ENCODE measurements at regions not wholly inside any gene's neighbourhood (a gene's known extent, or its start where the extent isn't known, plus 50 kb on each side); places are given as distances from the start of the nearest gene placed in this dataset.
"Not testable (repeated sequence)": the region's sequence is repeated elsewhere in the genome, so short reads cannot be mapped to it uniquely, and the experiment has no call there.

- TF ChIP-seq POLR2AphosphoS5 (IDR thresholded peaks at IDR 0.05; ENCODE audit: low read depth, low read length) (no peak), POLR2A (IDR thresholded peaks at IDR 0.05; ENCODE audit: low read depth, low read length) (no peak), TAF1 (IDR thresholded peaks at IDR 0.05; ENCODE audit: borderline replicate concordance, low read depth, low read length) (no peak)
- DNase-seq (ENCODE audit: insufficient read length) (peak; percentile 1), FAIRE-seq (peak; percentile 53)
These were observed 119.9 kb downstream of the FASLG start for GRCh38 chr1:172778456-172779455.

GRCh38 chr1:172779491-172779890 is 120.6 kb downstream of the FASLG start:
- TF ChIP-seq TAF1 (IDR thresholded peaks at IDR 0.05; ENCODE audit: borderline replicate concordance, low read depth, low read length) (no peak), POLR2A (IDR thresholded peaks at IDR 0.05; ENCODE audit: low read depth, low read length) (no peak), POLR2AphosphoS5 (IDR thresholded peaks at IDR 0.05; ENCODE audit: low read depth, low read length) (no peak)
- FAIRE-seq (peak; percentile 70), DNase-seq (ENCODE audit: insufficient read length) (no peak)

- no peak for TF ChIP-seq TAF1 (IDR thresholded peaks at IDR 0.05; ENCODE audit: borderline replicate concordance, low read depth, low read length)
- no peak for TF ChIP-seq POLR2AphosphoS5 (IDR thresholded peaks at IDR 0.05; ENCODE audit: low read depth, low read length)
- TF ChIP-seq POLR2A (IDR thresholded peaks at IDR 0.05; ENCODE audit: low read depth, low read length): no peak
- FAIRE-seq (peak; percentile 33), DNase-seq (ENCODE audit: insufficient read length) (no peak)
These were observed 122.7 kb downstream of the FASLG start for GRCh38 chr1:172781513-172782140.

DNA sequence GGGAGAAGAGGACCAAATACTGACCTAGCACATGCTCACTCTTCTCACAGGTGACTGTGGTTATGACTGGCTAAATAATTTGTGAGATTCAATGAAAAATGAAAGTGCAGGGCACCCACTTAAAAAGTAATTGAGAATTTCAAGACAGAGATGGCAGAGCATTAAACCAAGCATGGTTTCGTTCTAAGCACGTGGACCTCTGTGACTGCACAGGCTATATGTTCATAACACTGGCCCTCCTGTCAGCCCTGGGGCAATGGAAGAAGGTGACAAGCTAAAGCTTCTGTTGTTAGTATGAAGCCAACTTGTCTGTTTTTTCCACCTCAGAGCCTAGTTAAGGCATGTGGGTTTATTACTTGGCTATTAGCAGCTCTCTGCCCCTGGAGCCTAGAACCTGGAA is 130.9 kb downstream of the FASLG start:
- FAIRE-seq (no peak), DNase-seq (ENCODE audit: insufficient read length) (no peak)
- TF ChIP-seq TAF1 (IDR thresholded peaks at IDR 0.05; ENCODE audit: borderline replicate concordance, low read depth, low read length) (no peak), POLR2AphosphoS5 (IDR thresholded peaks at IDR 0.05; ENCODE audit: low read depth, low read length) (no peak), POLR2A (IDR thresholded peaks at IDR 0.05; ENCODE audit: low read depth, low read length) (no peak)

DNA sequence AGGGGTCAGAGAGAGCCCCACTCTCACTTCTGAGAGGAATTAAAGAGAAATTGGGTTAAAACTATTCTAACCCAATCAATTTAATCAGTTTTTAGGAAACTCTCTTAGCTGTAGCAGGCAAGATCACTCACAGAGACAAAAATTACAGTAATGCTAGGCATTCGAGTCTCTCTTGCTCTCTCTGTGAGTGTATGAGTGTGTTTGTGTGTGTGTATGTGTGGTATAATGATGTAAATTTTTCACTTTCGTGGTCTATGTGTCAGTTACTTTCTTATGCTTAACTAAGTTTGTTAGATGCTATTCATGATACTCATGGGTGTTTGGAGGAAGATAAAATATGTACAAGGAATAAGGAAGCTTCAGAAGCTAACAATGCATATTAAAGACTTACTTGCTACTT is 131.3 kb downstream of the FASLG start:
- TF ChIP-seq POLR2A (IDR thresholded peaks at IDR 0.05; ENCODE audit: low read depth, low read length) (no peak), POLR2AphosphoS5 (IDR thresholded peaks at IDR 0.05; ENCODE audit: low read depth, low read length) (no peak), TAF1 (IDR thresholded peaks at IDR 0.05; ENCODE audit: borderline replicate concordance, low read depth, low read length) (no peak)
- DNase-seq (ENCODE audit: insufficient read length) (no peak), FAIRE-seq (no peak)

- DNase-seq (ENCODE audit: insufficient read length) (no peak), FAIRE-seq (no peak)
- TF ChIP-seq TAF1 (IDR thresholded peaks at IDR 0.05; ENCODE audit: borderline replicate concordance, low read depth, low read length) (no peak), POLR2AphosphoS5 (IDR thresholded peaks at IDR 0.05; ENCODE audit: low read depth, low read length) (no peak), POLR2A (IDR thresholded peaks at IDR 0.05; ENCODE audit: low read depth, low read length) (no peak)
These were observed 134.9 kb downstream of the FASLG start for GRCh38 chr1:172793823-172794222.

- DNase-seq (ENCODE audit: insufficient read length) (no peak), FAIRE-seq (no peak)
- TF ChIP-seq POLR2A (IDR thresholded peaks at IDR 0.05; ENCODE audit: low read depth, low read length) (no peak), TAF1 (IDR thresholded peaks at IDR 0.05; ENCODE audit: borderline replicate concordance, low read depth, low read length) (no peak), POLR2AphosphoS5 (IDR thresholded peaks at IDR 0.05; ENCODE audit: low read depth, low read length) (no peak)
These were observed 136.8 kb downstream of the FASLG start for GRCh38 chr1:172795741-172796140.

DNA sequence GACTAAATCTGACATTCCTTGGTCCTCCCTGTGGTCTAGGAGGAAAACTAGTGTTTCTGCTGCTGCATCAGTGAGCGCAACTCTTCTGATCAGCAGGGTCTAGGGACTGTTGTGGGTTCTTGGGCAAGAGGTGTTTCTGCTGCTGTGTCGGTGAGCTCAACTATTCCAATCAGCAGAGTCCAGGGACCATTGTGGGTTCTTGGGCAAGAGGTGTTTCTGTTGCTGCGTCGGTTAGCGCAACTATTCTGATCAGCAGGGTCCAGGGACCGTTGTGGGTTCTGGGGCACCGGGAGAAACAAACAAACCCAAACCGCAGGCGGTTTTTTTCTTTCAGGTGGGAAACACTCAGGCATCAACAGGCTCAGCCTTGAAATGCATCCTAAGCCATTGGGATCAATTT is 140.9 kb downstream of the FASLG start:
- not testable (repeated sequence) for FAIRE-seq; DNase-seq (ENCODE audit: insufficient read length)

DNA sequence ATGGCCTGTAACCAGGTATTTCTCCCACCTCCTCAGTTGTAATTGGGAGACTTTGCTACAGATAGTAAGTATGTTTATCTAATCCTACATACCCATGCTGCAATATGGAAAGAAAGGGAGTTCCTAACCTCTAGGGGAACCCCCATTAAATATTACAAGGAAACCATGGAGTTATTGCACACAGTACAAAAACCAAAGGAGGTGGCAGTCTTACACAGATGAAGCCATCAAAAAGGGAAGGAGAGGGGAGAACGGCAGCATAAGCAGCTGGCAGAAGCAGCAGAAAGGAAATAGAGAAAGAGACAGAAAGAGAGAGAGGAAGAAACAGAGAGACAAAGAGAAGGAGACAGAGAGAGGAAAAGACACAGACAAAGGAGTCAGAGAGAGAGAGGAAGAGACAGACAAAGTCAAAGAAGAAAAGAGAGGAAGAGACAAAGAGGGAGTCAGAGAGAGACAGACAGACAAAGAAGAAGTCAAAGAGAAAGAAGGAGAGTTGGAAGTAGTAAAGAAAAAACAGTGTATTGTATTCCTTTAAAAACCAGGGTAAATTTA is 142.9 kb downstream of the FASLG start:
- DNase-seq (ENCODE audit: insufficient read length) (no peak), FAIRE-seq (no peak)
- TF ChIP-seq POLR2A (IDR thresholded peaks at IDR 0.05; ENCODE audit: low read depth, low read length) (no peak), POLR2AphosphoS5 (IDR thresholded peaks at IDR 0.05; ENCODE audit: low read depth, low read length) (no peak), TAF1 (IDR thresholded peaks at IDR 0.05; ENCODE audit: borderline replicate concordance, low read depth, low read length) (no peak)

- DNase-seq (ENCODE audit: insufficient read length): no peak
- no peak for TF ChIP-seq POLR2A (IDR thresholded peaks at IDR 0.05; ENCODE audit: low read depth, low read length)
- TF ChIP-seq TAF1 (IDR thresholded peaks at IDR 0.05; ENCODE audit: borderline replicate concordance, low read depth, low read length): no peak
- no peak for TF ChIP-seq POLR2AphosphoS5 (IDR thresholded peaks at IDR 0.05; ENCODE audit: low read depth, low read length)
- no peak for FAIRE-seq
These were observed 150.8 kb downstream of the FASLG start for GRCh38 chr1:172809750-172810149.

DNA sequence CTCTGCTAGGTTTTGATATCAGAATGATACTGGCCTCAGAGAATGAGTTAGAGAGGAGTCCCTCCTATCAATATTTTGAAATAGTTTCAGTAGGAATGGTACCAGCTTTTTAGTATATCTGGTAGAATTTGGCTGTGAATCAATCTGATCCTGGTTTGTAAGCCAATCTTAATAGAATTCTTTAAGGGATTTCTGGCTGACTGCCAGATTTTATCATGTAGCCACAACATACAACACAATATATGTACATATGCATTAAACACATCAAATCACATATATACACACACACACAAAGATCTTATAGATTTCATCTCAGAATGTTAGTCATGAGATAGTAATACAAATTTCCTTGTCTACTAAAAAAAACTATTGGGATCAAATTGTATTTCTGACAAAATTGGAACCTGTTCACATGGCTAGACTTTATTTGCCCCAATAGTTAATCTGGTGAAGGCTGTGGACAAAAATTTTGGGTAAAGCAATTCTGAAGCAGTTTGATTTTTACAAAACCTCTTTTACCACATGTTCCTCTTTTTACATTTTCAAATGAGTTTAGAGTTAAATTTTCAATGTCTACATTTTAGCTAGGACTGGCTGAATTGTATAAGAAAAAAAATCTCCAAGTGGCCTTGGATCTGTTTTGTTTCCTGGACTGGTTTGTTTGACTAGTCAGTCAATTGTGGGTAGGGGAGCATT is 151.7 kb downstream of the FASLG start:
- no peak for TF ChIP-seq TAF1 (IDR thresholded peaks at IDR 0.05; ENCODE audit: borderline replicate concordance, low read depth, low read length)
- TF ChIP-seq POLR2AphosphoS5 (IDR thresholded peaks at IDR 0.05; ENCODE audit: low read depth, low read length): no peak
- TF ChIP-seq POLR2A (IDR thresholded peaks at IDR 0.05; ENCODE audit: low read depth, low read length): no peak
- FAIRE-seq: no peak
- DNase-seq (ENCODE audit: insufficient read length): no peak

Data from GM12892 (cell line).